Breast epithelium (tissue), 4 donors: ENCODE measurements at regions not wholly inside any gene's neighbourhood (a gene's known extent, or its start where the extent isn't known, plus 50 kb on each side); places are given as distances from the start of the nearest gene placed in this dataset.

Source experiments
- DNase-seq, 2 donors: peaks; one replicate each; pipeline ENCODE4 v3.0.0-alpha.2; 2019; ENCODE audit warnings: low spot score in 2 of 2
- H3K27ac ChIP-seq, 2 donors: fragments of 200-600 bp; sonication (generic) in 1 of 2; one replicate each; pipeline ENCODE4 v1.5.1; 2016 to 2019; ENCODE audit warnings: mild to moderate bottlenecking in 1 of 2
- H3K27me3 ChIP-seq, 2 donors: fragments of 200-600 bp; sonication (generic) in 1 of 2; one replicate each; pipeline versions ENCODE4 v1.5.1 to v1.6.0; 2017 to 2019; ENCODE audit warnings: control low read depth in 1 of 2, mild to moderate bottlenecking in 1 of 2
- H3K36me3 ChIP-seq: fragments of 200-600 bp; one replicate; pipeline ENCODE4 v1.5.1; 2019
- H3K4me1 ChIP-seq, 2 donors: fragments of 200-600 bp; sonication (generic); one replicate each; pipeline ENCODE4 v1.5.1; 2016 to 2019; ENCODE audit warnings: control low read depth in 1 of 2
- H3K4me3 ChIP-seq, 3 donors: fragments of 200-600 bp; sonication (generic); 1 replicate in 2 of 3; 2 replicates in 1 of 3; pipeline ENCODE4 v1.5.1; 2016 to 2019; ENCODE audit warnings: mild to moderate bottlenecking in 3 of 3, moderate library complexity in 2 of 3
- H3K9me3 ChIP-seq, 2 donors: fragments of 200-600 bp; sonication (generic) in 1 of 2; one replicate each; pipeline ENCODE4 v1.5.1; 2016 to 2019; ENCODE audit warnings: control low read depth in 1 of 2
- POLR2A ChIP-seq: fragments of 450-650 bp; IDR thresholded peaks from one replicate; pipeline ENCODE4 v1.6.1; 2016; ENCODE audit warnings: antibody characterized with exemption, mild to moderate bottlenecking, moderate library complexity
- POLR2AphosphoS5 ChIP-seq, 3 donors: sonication (generic); formaldehyde crosslinking; IDR thresholded peaks; one replicate each; pipeline ENCODE4 v1.6.1; 2017; ENCODE audit warnings: antibody characterized with exemption in 3 of 3
- intact Hi-C: fragments of 100-400 bp; cut with DNase I; formaldehyde crosslinking; loops from one replicate; pipeline ENCODE4 v1.15.1; 2023; ENCODE audit warnings: low total_unique reads
- TF ChIP-seq, protein P1 (sequence below), 3 donors: fragments of 450-650 bp; IDR thresholded peaks; one replicate each; pipeline ENCODE4 v1.5.1; 2016 to 2017; ENCODE audit warnings: antibody characterized with exemption in 3 of 3, mild to moderate bottlenecking in 3 of 3, moderate library complexity in 3 of 3

DNA sequence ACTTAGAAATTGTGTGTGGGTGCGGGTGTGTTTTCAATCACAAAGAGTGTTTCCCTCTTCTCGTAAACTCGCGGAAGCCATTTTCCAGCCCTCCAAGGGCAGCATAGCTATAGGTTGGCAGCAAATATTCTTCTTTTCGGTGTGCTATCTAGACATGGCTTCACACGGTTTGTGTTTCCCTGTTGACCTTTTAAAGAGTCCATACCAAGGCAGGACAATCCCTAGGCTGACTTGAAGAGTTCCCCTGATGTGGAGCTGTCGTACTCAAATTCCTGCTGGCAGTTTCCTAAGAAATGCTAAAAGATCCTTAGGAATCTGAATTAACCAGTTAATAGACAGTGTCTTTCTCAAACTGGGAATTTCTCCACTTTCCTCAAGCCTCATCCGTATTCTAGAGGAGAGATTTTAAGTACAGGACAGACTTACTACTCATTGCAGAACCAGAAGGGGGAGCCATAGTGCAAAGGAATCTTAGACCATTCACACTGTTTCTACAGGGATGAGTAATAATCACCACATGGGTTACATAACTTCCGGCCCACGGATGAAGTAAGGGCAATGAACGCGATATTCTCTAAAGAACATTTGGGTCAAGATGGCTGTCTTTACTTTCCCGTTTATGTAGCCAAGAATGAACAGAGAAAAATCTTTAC lies 288.6 kb upstream of the ELAC2 start:
- no peaks in the 10 kb centered on the region for H3K4me1 ChIP-seq
- no peaks in the 10 kb centered on the region for H3K36me3 ChIP-seq

DNA sequence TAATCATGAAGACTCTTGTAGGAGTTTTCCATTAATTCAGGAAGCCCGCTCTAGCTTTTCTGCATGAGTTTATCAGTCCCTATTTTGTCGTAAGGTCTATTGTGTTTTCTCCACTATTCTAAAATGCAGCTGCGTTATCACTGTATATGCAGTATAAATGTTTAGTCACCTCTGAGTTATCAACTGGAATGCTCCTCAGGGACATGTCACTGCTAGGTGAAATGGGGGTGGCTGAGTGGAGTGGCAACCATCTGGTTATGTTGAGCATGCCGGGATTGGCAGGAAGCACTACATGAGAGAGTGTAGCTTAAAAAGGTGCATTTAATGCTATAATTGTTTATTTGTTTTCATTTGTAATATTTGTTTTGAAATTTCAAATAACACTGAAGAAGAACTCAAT lies 285.2 kb upstream of the ELAC2 start:
- Histone ChIP-seq H3K36me3 (no peaks in the 10 kb centered on the region), H3K27me3 (no peaks in the 10 kb centered on the region), H3K4me3 (no peak overlapping the region), H3K27ac (no peak overlapping the region), H3K9me3 (no peaks in the 10 kb centered on the region), H3K4me1 (no peaks in the 10 kb centered on the region)
- intact Hi-C loops: no loop called here
- TF ChIP-seq, protein P1, sequence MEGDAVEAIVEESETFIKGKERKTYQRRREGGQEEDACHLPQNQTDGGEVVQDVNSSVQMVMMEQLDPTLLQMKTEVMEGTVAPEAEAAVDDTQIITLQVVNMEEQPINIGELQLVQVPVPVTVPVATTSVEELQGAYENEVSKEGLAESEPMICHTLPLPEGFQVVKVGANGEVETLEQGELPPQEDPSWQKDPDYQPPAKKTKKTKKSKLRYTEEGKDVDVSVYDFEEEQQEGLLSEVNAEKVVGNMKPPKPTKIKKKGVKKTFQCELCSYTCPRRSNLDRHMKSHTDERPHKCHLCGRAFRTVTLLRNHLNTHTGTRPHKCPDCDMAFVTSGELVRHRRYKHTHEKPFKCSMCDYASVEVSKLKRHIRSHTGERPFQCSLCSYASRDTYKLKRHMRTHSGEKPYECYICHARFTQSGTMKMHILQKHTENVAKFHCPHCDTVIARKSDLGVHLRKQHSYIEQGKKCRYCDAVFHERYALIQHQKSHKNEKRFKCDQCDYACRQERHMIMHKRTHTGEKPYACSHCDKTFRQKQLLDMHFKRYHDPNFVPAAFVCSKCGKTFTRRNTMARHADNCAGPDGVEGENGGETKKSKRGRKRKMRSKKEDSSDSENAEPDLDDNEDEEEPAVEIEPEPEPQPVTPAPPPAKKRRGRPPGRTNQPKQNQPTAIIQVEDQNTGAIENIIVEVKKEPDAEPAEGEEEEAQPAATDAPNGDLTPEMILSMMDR (IDR thresholded peaks at IDR 0.05): no peak
- TF ChIP-seq POLR2A (no peak), POLR2AphosphoS5 (IDR thresholded peaks at IDR 0.05) (no peak)
- DNase-seq: no peak

More for the DNA sequence above, 288.6 kb upstream of the ELAC2 start:
- intact Hi-C loops: no loop called here
- TF ChIP-seq, protein P1 (IDR thresholded peaks at IDR 0.05): no peak
- TF ChIP-seq POLR2A (no peak), POLR2AphosphoS5 (IDR thresholded peaks at IDR 0.05) (no peak)
- H3K9me3 ChIP-seq: no peaks in the 10 kb centered on the region
- H3K27ac ChIP-seq: no peak overlapping the region
- H3K4me3 ChIP-seq: no peak overlapping the region
- no peak for DNase-seq
- H3K27me3 ChIP-seq: no peaks in the 10 kb centered on the region

DNA sequence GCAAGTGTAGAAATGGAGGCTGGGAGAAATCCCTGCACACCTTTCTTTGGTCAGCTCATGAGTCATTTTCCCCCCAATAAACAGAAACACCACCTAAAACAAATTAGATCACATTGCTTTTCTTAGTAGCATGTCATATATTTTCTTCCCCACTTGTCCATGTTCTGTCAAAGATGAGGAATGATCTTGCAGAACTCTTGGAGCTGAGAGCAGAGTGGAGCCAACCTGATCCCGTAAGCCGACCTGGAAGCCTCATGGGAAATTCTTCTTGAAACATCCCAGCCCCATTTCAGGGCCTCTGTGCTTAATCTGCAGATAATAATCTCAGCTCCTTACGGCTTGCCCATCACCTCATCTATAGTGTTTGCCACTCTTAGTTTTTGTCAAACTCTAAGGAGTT lies 284.6 kb upstream of the ELAC2 start:
- no peaks in the 10 kb centered on the region for H3K27me3 ChIP-seq
- H3K9me3 ChIP-seq: no peaks in the 10 kb centered on the region
- H3K36me3 ChIP-seq: no peaks in the 10 kb centered on the region
- DNase-seq: no peak
- TF ChIP-seq, protein P1 (IDR thresholded peaks at IDR 0.05): no peak
- TF ChIP-seq POLR2AphosphoS5 (IDR thresholded peaks at IDR 0.05): no peak
- no peak for TF ChIP-seq POLR2A
- no peaks in the 10 kb centered on the region for H3K4me1 ChIP-seq
- H3K4me3 ChIP-seq: no peak overlapping the region
- H3K27ac ChIP-seq: no peak overlapping the region
- intact Hi-C loops: no loop called here

DNA sequence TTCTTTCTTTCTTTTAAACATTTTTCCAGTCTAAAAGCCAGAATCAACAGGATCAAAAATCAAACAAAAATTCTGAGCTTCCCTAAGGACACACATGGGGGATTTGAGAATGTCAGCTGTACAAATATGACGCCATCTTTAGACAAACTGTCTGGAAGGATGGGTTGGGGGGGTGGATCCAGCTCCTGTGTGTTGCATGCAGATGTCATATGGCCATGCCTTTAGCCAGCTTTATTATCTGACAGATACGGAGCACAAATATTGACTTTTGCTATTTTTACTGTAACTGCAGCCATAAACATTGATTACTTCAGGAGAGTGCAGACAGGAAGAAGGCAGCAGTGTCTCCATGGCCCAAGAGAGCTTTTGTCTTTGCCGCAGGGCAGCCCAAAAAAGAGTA lies 279.4 kb upstream of the ELAC2 start:
- no peak for TF ChIP-seq POLR2A
- TF ChIP-seq, protein P1 (IDR thresholded peaks at IDR 0.05): no peak
- TF ChIP-seq POLR2AphosphoS5 (IDR thresholded peaks at IDR 0.05): no peak
- intact Hi-C loops: loop anchor here (10.0 kb wide), 1 partner anchor 1738 kb away; no protein-coding TSS in a partner anchor
- no peak for DNase-seq
- no peak overlapping the region for H3K27ac ChIP-seq
- no peak overlapping the region for H3K4me3 ChIP-seq
- H3K4me1 ChIP-seq: no peaks in the 10 kb centered on the region
- no peaks in the 10 kb centered on the region for H3K27me3 ChIP-seq
- no peaks in the 10 kb centered on the region for H3K9me3 ChIP-seq
- no peaks in the 10 kb centered on the region for H3K36me3 ChIP-seq

DNA sequence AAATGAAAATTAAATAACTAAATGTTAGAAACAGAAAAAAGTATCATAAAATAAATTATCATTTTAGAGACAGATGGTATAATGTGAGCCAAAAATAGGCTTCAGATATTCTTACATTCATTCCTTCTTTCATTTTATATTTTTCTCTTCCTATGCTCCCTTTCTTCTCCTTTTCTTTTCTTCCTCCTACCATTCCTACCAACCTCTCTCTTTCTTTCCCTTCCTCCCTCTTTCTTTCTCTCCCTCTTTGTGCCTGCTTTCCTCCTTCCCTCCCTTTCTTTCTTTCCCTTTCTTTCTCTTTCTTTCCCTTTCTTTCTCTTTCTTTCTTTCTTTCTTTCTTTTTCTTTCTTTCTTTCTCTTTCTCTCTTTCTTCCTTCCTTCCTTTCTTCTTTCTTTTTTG lies 275.6 kb upstream of the ELAC2 start:
- no peaks in the 10 kb centered on the region for H3K4me1 ChIP-seq
- H3K27ac ChIP-seq: peak overlapping the region in 1 of 2 donors; percentile 66
- TF ChIP-seq POLR2AphosphoS5 (IDR thresholded peaks at IDR 0.05) (no peak), POLR2A (no peak)
- TF ChIP-seq, protein P1 (IDR thresholded peaks at IDR 0.05): no peak
- no peaks in the 10 kb centered on the region for H3K36me3 ChIP-seq
- intact Hi-C loops: loop anchor here (10.0 kb wide), 1 partner anchor 1741 kb away; no protein-coding TSS in a partner anchor
- H3K27me3 ChIP-seq: no peaks in the 10 kb centered on the region
- no peaks in the 10 kb centered on the region for H3K9me3 ChIP-seq
- no peak for DNase-seq
- H3K4me3 ChIP-seq: no peak overlapping the region
